HCT116 (cell line): ENCODE measurements at regions not wholly inside any gene's neighbourhood (a gene's known extent, or its start where the extent isn't known, plus 50 kb on each side); places are given as distances from the start of the nearest gene placed in this dataset.

Source experiments
- EZH2phosphoT487 ChIP-seq: fragments of 200-600 bp; IDR thresholded peaks from 2 replicates; pipeline ENCODE4 v1.6.1; 2018; ENCODE audit warnings: antibody characterized with exemption, borderline replicate concordance
- JUND ChIP-seq: IDR thresholded peaks from 2 replicates; pipeline ENCODE4 v1.6.1; 2012
- SRF ChIP-seq: IDR thresholded peaks from 2 replicates; pipeline ENCODE4 v1.6.1; 2012; ENCODE audit warnings: low read depth
- YY1 ChIP-seq: IDR thresholded peaks from 2 replicates; pipeline ENCODE4 v1.6.1; 2011; ENCODE audit warnings: low read length, low read depth, moderate library complexity, mild to moderate bottlenecking; ENCODE audit not compliant: insufficient replicate concordance; ENCODE audit errors: extremely low read depth
- TF ChIP-seq, protein P1 (sequence below), 3 experiments: fragments of 200-600 bp in 1 of 3; sonication (generic) in 1 of 3; IDR thresholded peaks in 2 of 3; conservative IDR thresholded peaks in 1 of 3; 2 replicates each; pipeline ENCODE4 v1.5.1; 2012 to 2017; ENCODE audit warnings: low read depth in 2 of 3, low read length in 2 of 3, antibody characterized with exemption in 1 of 3, borderline replicate concordance in 1 of 3, control low read depth in 1 of 3, mild to moderate bottlenecking in 1 of 3, mixed read lengths in 1 of 3, mixed run types in 1 of 3, moderate library complexity in 1 of 3; ENCODE audit not compliant: insufficient read depth in 1 of 3
- TF ChIP-seq, protein P2 (sequence below): IDR thresholded peaks from 2 replicates; pipeline ENCODE4 v1.6.1; 2012

DNA sequence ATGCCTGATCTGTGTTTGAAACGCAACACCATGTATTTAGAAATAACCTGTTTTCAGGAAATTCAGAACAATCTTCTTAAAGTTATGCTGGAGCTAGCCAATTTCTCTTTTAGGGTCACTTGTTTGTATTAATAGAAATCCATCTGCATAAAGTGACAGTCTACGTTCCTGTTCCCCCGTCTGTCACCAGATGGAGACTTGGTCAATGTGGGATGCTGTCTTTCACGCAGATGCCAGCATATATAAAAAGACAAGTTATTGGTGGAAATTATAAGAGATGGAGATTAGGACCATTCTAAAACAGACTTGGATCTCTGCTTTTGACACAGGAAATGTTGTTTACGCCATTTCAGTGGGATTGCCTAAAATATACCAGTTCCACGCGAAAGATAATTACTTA is 162.5 kb upstream of the STMND1 start:
- TF ChIP-seq, protein P1, sequence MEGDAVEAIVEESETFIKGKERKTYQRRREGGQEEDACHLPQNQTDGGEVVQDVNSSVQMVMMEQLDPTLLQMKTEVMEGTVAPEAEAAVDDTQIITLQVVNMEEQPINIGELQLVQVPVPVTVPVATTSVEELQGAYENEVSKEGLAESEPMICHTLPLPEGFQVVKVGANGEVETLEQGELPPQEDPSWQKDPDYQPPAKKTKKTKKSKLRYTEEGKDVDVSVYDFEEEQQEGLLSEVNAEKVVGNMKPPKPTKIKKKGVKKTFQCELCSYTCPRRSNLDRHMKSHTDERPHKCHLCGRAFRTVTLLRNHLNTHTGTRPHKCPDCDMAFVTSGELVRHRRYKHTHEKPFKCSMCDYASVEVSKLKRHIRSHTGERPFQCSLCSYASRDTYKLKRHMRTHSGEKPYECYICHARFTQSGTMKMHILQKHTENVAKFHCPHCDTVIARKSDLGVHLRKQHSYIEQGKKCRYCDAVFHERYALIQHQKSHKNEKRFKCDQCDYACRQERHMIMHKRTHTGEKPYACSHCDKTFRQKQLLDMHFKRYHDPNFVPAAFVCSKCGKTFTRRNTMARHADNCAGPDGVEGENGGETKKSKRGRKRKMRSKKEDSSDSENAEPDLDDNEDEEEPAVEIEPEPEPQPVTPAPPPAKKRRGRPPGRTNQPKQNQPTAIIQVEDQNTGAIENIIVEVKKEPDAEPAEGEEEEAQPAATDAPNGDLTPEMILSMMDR (IDR thresholded peaks at IDR 0.05 in 2 of 3, conservative IDR thresholded peaks at IDR 0.05 in 1 of 3; ENCODE audit: borderline replicate concordance in 1 of 3, insufficient read depth in 1 of 3, low read depth in 2 of 3, low read length in 2 of 3), result no peak
- TF ChIP-seq, protein P2, sequence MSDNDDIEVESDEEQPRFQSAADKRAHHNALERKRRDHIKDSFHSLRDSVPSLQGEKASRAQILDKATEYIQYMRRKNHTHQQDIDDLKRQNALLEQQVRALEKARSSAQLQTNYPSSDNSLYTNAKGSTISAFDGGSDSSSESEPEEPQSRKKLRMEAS, result no peak
- TF ChIP-seq EZH2phosphoT487, result no peak
- TF ChIP-seq JUND, result no peak
- no peak for TF ChIP-seq YY1
- no peak for TF ChIP-seq SRF
